Transverse colon (tissue), 4 donors: ENCODE measurements at regions not wholly inside any gene's neighbourhood (a gene's known extent, or its start where the extent isn't known, plus 50 kb on each side); places are given as distances from the start of the nearest gene placed in this dataset.

ENCODE experiments used
- CTCF ChIP-seq, 5 experiments: fragments of 200-600 bp in 3 of 5; fragments of 450-650 bp in 2 of 5; sonication (generic) in 3 of 5; IDR thresholded peaks; 1 replicate in 2 of 5; 2 replicates in 3 of 5; pipeline ENCODE4 v1.5.1; 2016 to 2017; ENCODE audit warnings: antibody characterized with exemption in 5 of 5, inconsistent platforms in 3 of 5, mild to moderate bottlenecking in 2 of 5, moderate library complexity in 1 of 5
- EP300 ChIP-seq: sonication (generic); formaldehyde crosslinking; IDR thresholded peaks from one replicate; pipeline ENCODE4 v1.6.1; 2017; ENCODE audit warnings: antibody characterized with exemption, low read depth
- POLR2A ChIP-seq: fragments of 450-650 bp; IDR thresholded peaks from one replicate; pipeline ENCODE4 v1.6.1; 2016; ENCODE audit warnings: antibody characterized with exemption, mild to moderate bottlenecking, moderate library complexity
- POLR2AphosphoS5 ChIP-seq, 3 donors: sonication (generic); formaldehyde crosslinking; IDR thresholded peaks; one replicate each; pipeline ENCODE4 v1.6.1; 2016; ENCODE audit warnings: antibody characterized with exemption in 3 of 3

GRCh38 chr1:239250353-239251035 lies 135.9 kb upstream of the CHRM3 start:
- TF ChIP-seq POLR2AphosphoS5 (IDR thresholded peaks at IDR 0.05) (no peak), CTCF (IDR thresholded peaks at IDR 0.05) (no peak), POLR2A (no peak), EP300 (no peak)
